Naive thymus-derived CD4-positive, alpha-beta T cell (primary cell): ENCODE measurements at regions not wholly inside any gene's neighbourhood (a gene's known extent, or its start where the extent isn't known, plus 50 kb on each side); places are given as distances from the start of the nearest gene placed in this dataset.

Source experiments
- ATAC-seq: fragments of 150-1000 bp; cut with Tn5 transposase; 2 replicates; pipeline ENCODE4 v1.10.0; 2021; ENCODE audit warnings: mild to moderate bottlenecking, moderate library complexity
- CTCF ChIA-PET: fragments of 350-600 bp; sonication (Branson Sonifier 250); formaldehyde crosslinking; loops from one replicate; lab custom pipeline; 2021; ENCODE audit warnings: antibody characterized with exemption; lab: Charles Lee
- POLR2A ChIA-PET: fragments of 350-600 bp; sonication (Branson Sonifier 250); formaldehyde crosslinking; loops from one replicate; lab custom pipeline; 2021; ENCODE audit warnings: antibody characterized with exemption, inconsistent platforms; lab: Charles Lee
- DNase-seq, 9 donors: peaks; one replicate each; pipeline versions ENCODE4 v3.0.0 to v3.0.0-alpha.2; 2020 to 2022; ENCODE audit warnings: mixed read lengths in 1 of 9
- H3K27ac ChIP-seq: one replicate; pipeline ENCODE4 v1.7.0; 2013; ENCODE audit warnings: mild to moderate bottlenecking, low read depth, low read length, moderate library complexity
- H3K27me3 ChIP-seq, 2 donors: one replicate each; pipeline ENCODE4 v1.7.0; 2013; ENCODE audit warnings: low read length in 2 of 2, mild to moderate bottlenecking in 2 of 2, moderate library complexity in 2 of 2; ENCODE audit not compliant: control insufficient read depth in 2 of 2, insufficient read depth in 2 of 2
- H3K36me3 ChIP-seq, 3 experiments: 1 replicate in 2 of 3; 2 replicates in 1 of 3; pipeline ENCODE4 v1.7.0; 2013; ENCODE audit warnings: low read length in 3 of 3, mild to moderate bottlenecking in 3 of 3, moderate library complexity in 1 of 3; ENCODE audit not compliant: insufficient read depth in 3 of 3, control insufficient read depth in 2 of 3
- H3K4me1 ChIP-seq, 2 donors: one replicate each; pipeline ENCODE4 v1.7.0; 2013; ENCODE audit warnings: low read length in 2 of 2, mild to moderate bottlenecking in 2 of 2, moderate library complexity in 1 of 2; ENCODE audit not compliant: control insufficient read depth in 2 of 2, insufficient read depth in 2 of 2
- H3K4me3 ChIP-seq: 2 replicates; pipeline ENCODE4 v1.7.0; 2013; ENCODE audit warnings: mild to moderate bottlenecking, low read length
- H3K9me3 ChIP-seq, 3 experiments: 1 replicate in 2 of 3; 2 replicates in 1 of 3; pipeline ENCODE4 v1.7.0; 2013; ENCODE audit warnings: low read length in 3 of 3; ENCODE audit not compliant: control insufficient read depth in 2 of 3
- H3K27ac Mint-ChIP-seq, 9 donors: one replicate each; pipeline ENCODE4 v1.8.0; 2020 to 2022; ENCODE audit warnings: mixed read lengths in 9 of 9, mild to moderate bottlenecking in 8 of 9, moderate library complexity in 5 of 9, inconsistent platforms in 2 of 9
- H3K27me3 Mint-ChIP-seq, 5 donors: one replicate each; pipeline ENCODE4 v1.8.0; 2021 to 2022; ENCODE audit warnings: mixed read lengths in 5 of 5, mild to moderate bottlenecking in 1 of 5
- H3K36me3 Mint-ChIP-seq, 5 donors: one replicate each; pipeline ENCODE4 v1.8.0; 2020 to 2022; ENCODE audit warnings: mixed read lengths in 5 of 5, mild to moderate bottlenecking in 3 of 5, inconsistent platforms in 1 of 5
- H3K4me1 Mint-ChIP-seq, 7 donors: one replicate each; pipeline ENCODE4 v1.8.0; 2020 to 2022; ENCODE audit warnings: mixed read lengths in 7 of 7, mild to moderate bottlenecking in 3 of 7, inconsistent platforms in 1 of 7
- H3K4me3 Mint-ChIP-seq, 10 donors: one replicate each; pipeline ENCODE4 v1.8.0; 2020 to 2022; ENCODE audit warnings: mild to moderate bottlenecking in 10 of 10, mixed read lengths in 10 of 10, moderate library complexity in 6 of 10, inconsistent platforms in 2 of 10
- H3K9me3 Mint-ChIP-seq, 11 donors: one replicate each; pipeline ENCODE4 v1.8.0; 2020 to 2022; ENCODE audit warnings: mixed read lengths in 11 of 11, mild to moderate bottlenecking in 4 of 11, inconsistent platforms in 1 of 11, moderate library complexity in 1 of 11
- intact Hi-C, 2 donors: fragments of 100-400 bp; cut with micrococcal nuclease; formaldehyde crosslinking; loops; one replicate each; pipeline ENCODE4 v1.15.1; 2023

DNA sequence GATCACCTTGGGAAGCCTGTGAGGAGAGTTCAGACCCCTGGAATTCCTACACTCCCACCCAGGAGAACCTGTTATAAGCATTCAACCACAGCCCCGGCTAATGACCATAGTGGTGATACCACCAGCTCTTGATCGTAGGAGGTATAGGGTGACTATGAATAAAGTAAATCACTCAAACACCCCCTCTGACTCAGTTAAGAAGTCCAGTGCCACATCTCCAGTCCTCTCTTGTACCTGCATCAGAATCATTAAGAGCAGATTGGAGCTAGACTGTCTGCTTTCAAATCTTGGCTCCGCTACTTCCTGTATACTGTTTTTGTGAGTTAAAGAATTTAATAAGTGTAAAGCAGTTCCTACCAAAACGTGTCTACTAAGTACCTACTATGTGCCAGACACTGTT lies 565.1 kb upstream of the DIPK2B start:
- Histone ChIP-seq H3K4me1 (peaks cover 5 to 35% of the 10 kb centered on the region in 2 donors), H3K36me3 (no peaks in the 10 kb centered on the region), H3K4me3 (peak overlapping the region; percentile 19), H3K9me3 (no peaks in the 10 kb centered on the region), H3K27me3 (no peaks in the 10 kb centered on the region), H3K27ac (no peak overlapping the region)
- Mint-ChIP-seq H3K36me3 (peaks cover 0 to 32% (median 0%) of the 10 kb centered on the region in 5 donors), H3K4me1 (peaks cover 14 to 51% (median 39%) of the 10 kb centered on the region in 7 donors), H3K4me3 (no peak overlapping the region), H3K27me3 (no peaks in the 10 kb centered on the region), H3K27ac (peak overlapping the region in 2 of 9 donors; percentile 43 to 53), H3K9me3 (no peaks in the 10 kb centered on the region)
- ATAC-seq (no peak), DNase-seq (no peak)
- intact Hi-C loops, result loop anchor here in 1 of 2 donors (10.0 kb wide), 1 partner anchor 79 kb away; no protein-coding TSS in a partner anchor
- CTCF ChIA-PET, result no interaction called here
- POLR2A ChIA-PET, result no interaction called here

DNA sequence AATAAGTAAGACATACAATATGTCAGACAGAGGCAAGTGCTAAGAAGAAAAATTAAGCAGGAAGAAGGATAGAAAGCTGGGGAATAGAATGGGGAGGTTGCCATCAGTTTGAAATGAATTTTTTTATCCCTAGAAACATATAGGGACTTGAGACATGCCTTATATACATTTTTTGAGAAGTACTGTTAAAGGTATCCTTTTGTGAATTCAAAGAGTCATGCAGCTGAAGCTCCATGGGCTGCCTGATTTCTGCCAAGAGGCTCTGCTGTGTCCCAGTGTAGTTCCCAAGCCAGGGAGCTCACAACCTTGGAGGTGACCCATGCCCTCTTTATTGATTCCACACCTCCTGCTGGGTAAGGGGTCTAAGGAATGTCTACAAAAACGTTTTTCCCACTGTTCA lies 564.6 kb upstream of the DIPK2B start:
- peaks cover 0 to 37% (median 0%) of the 10 kb centered on the region in 5 donors for H3K36me3 Mint-ChIP-seq
- Histone ChIP-seq H3K9me3 (no peaks in the 10 kb centered on the region), H3K27me3 (no peaks in the 10 kb centered on the region), H3K36me3 (no peaks in the 10 kb centered on the region), H3K4me1 (peaks cover 5 to 38% of the 10 kb centered on the region in 2 donors), H3K4me3 (peak overlapping the region; percentile 19), H3K27ac (no peak overlapping the region)
- no peaks in the 10 kb centered on the region for H3K27me3 Mint-ChIP-seq
- no peak for ATAC-seq
- peak overlapping the region in 1 of 10 donors; percentile 55 for H3K4me3 Mint-ChIP-seq
- H3K27ac Mint-ChIP-seq, result peak overlapping the region in 2 of 9 donors; percentile 44 to 59
- POLR2A ChIA-PET, result no interaction called here
- H3K9me3 Mint-ChIP-seq, result no peaks in the 10 kb centered on the region
- DNase-seq, result no peak
- intact Hi-C loops, result loop anchor here in 1 of 2 donors (10.0 kb wide), 1 partner anchor 80 kb away; no protein-coding TSS in a partner anchor
- peaks cover 15 to 54% (median 39%) of the 10 kb centered on the region in 7 donors for H3K4me1 Mint-ChIP-seq
- CTCF ChIA-PET, result no interaction called here

DNA sequence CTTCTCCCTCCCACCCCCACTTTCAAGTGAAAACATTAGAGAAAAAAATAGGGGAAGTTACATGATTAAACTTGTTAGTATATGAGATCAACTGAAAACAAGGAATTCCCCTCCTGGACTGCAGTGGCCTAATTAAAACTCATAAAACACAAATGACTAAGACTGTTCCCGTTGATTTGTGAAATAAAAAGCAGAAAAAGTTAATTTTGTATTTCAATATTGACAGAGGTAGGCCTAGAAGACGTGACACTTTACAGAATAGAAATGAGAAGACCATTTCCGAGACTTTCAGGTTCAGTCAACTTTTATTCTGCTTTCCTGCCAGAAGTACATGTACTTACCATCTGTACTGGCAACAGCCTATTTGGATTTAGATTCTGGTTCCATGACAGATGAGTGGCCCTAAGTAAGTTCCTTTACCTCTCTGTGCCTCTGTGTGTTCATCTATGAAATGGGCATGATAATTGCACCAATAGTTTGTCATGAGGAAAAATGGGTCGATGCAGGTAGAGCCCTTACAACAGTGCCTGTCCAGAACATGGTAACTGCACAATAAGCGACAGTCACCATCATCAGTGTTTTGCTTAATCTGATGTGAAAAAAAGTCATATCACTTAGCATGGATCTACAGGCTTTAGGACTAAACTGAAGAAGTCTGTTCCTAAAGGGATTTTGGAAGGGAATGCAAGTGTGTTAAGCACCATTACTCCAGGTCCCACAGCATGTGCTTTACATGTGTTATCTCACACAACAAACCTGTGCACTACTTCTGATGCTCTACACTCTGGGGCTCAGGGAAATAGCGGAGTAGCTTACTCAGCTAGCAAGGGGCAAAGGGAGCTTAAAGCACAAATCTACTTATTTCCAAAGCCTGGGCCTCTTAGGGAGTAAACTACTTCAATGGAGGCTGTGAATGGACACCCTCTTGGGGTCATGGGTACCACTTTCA lies 562.3 kb upstream of the DIPK2B start:
- POLR2A ChIA-PET, result interaction anchor here (0.8 kb wide), 1 partner anchor 24 kb away, joined by 3 read pairs; no protein-coding TSS in a partner anchor
- Histone ChIP-seq H3K36me3 (no peaks in the 10 kb centered on the region), H3K27me3 (no peaks in the 10 kb centered on the region), H3K27ac (no peak overlapping the region), H3K4me1 (peaks cover 22 to 56% of the 10 kb centered on the region in 2 donors), H3K4me3 (no peak overlapping the region), H3K9me3 (no peaks in the 10 kb centered on the region)
- CTCF ChIA-PET, result interaction anchor here (0.5 kb wide), 1 partner anchor 608 kb away, joined by 3 read pairs; no protein-coding TSS in a partner anchor
- H3K36me3 Mint-ChIP-seq, result peaks cover 0 to 37% (median 0%) of the 10 kb centered on the region in 5 donors
- ATAC-seq (peak; percentile 28), DNase-seq (no peak)
- peak overlapping the region in 1 of 9 donors; percentile 35 for H3K27ac Mint-ChIP-seq
- no peaks in the 10 kb centered on the region for H3K27me3 Mint-ChIP-seq
- intact Hi-C loops, result loop anchor here in 1 of 2 donors (10.0 kb wide), 1 partner anchor 82 kb away; no protein-coding TSS in a partner anchor
- no peaks in the 10 kb centered on the region for H3K9me3 Mint-ChIP-seq
- no peak overlapping the region for H3K4me3 Mint-ChIP-seq
- H3K4me1 Mint-ChIP-seq, result peaks cover 22 to 64% (median 54%) of the 10 kb centered on the region in 7 donors

DNA sequence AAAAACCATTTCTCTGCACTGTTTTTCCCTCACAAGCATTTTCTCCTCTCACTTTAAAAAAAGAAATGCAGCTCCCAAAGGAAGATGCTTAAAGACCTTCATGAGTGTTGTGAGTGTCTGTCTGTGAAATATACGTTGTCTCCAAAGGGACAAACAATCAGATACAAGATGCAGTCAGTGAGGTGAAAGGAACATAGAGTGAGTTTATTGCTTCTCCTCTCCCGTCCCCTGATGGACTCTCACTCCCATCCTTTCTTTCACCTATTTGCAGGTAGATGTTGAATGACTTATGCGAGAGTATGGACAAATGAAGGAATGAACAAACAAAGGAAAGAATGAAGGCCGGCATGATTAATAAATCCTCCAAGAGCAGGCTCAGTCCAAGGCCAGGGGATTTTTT lies 561.2 kb upstream of the DIPK2B start:
- Histone ChIP-seq H3K27ac (no peak overlapping the region), H3K9me3 (no peaks in the 10 kb centered on the region), H3K27me3 (no peaks in the 10 kb centered on the region), H3K4me3 (no peak overlapping the region), H3K4me1 (peaks cover 17 to 61% of the 10 kb centered on the region in 2 donors), H3K36me3 (no peaks in the 10 kb centered on the region)
- H3K27me3 Mint-ChIP-seq, result no peaks in the 10 kb centered on the region
- H3K27ac Mint-ChIP-seq, result peak overlapping the region in 2 of 9 donors; percentile 6 to 79
- H3K4me1 Mint-ChIP-seq, result peaks cover 26 to 65% (median 50%) of the 10 kb centered on the region in 7 donors
- intact Hi-C loops, result loop anchor here in 1 of 2 donors (10.0 kb wide), 1 partner anchor 83 kb away; no protein-coding TSS in a partner anchor
- H3K36me3 Mint-ChIP-seq, result peaks cover 0 to 39% (median 0%) of the 10 kb centered on the region in 5 donors
- CTCF ChIA-PET, result no interaction called here
- H3K9me3 Mint-ChIP-seq, result no peaks in the 10 kb centered on the region
- POLR2A ChIA-PET, result no interaction called here
- ATAC-seq (no peak), DNase-seq (no peak)
- H3K4me3 Mint-ChIP-seq, result peak overlapping the region in 1 of 10 donors; percentile 39

DNA sequence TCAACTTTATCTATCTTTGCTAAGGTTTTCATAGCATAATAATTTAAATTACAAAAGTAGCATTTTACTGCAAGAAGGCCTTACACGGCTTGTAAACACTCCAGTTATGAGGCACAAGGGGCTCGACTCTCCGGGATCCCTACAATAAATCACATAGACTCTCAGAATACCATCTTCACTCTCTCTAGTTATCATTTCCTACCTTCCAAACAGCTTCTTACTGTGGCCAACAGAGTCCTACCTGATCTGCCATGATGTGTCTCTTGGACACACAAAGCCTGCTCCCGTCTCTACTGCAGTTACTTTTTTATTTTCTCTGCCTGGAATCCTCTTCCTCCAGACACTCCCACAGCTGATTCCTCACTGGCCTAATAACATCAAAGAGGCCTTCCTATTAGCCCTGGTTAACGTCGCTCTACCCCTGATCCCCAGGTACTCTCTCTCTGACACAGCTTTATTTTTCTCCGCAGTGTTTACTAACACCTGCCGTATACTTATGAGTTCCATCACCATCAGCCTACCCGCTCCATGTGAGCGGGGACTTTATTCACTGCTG lies 559.6 kb upstream of the DIPK2B start:
- Mint-ChIP-seq H3K27me3 (no peaks in the 10 kb centered on the region), H3K36me3 (peaks cover 0 to 45% (median 0%) of the 10 kb centered on the region in 5 donors), H3K9me3 (no peaks in the 10 kb centered on the region), H3K4me1 (peaks cover 28 to 72% (median 49%) of the 10 kb centered on the region in 7 donors), H3K27ac (peak overlapping the region in 6 of 9 donors; percentile 2 to 78 (median 70)), H3K4me3 (peak overlapping the region in 4 of 10 donors; percentile 10 to 66 (median 38))
- CTCF ChIA-PET, result interaction anchor here (0.7 kb wide), 1 partner anchor 58 kb away, joined by 3 read pairs; no protein-coding TSS in a partner anchor
- DNase-seq (no peak), ATAC-seq (no peak)
- Histone ChIP-seq H3K36me3 (no peaks in the 10 kb centered on the region), H3K9me3 (no peaks in the 10 kb centered on the region), H3K27me3 (no peaks in the 10 kb centered on the region), H3K4me3 (no peak overlapping the region), H3K4me1 (peaks cover 17 to 58% of the 10 kb centered on the region in 2 donors), H3K27ac (no peak overlapping the region)
- POLR2A ChIA-PET, result interaction anchor here (0.5 to 6.5 kb wide), 3 partner anchors 10 to 69 kb away, joined by 7 to 47 read pairs (median 7); no protein-coding TSS in a partner anchor
- intact Hi-C loops, result loop anchor here in 1 of 2 donors (10.0 kb wide), 1 partner anchor 85 kb away; no protein-coding TSS in a partner anchor
